ENCODE measurements at regions not wholly inside any gene's neighbourhood (a gene's known extent, or its start where the extent isn't known, plus 50 kb on each side); places are given as distances from the start of the nearest gene placed in this dataset.

GRCh38 chr21:19999369-20000272, 998.6 kb upstream of the NCAM2 start (continued):
- TF ChIP-seq REST (IDR thresholded peaks at IDR 0.05; ENCODE audit: borderline replicate concordance) = peak; percentile 6; the same call in 1 of the 2 replicates
- no peak for TF ChIP-seq REST (CRISPR knock-in tag; IDR thresholded peaks at IDR 0.05; ENCODE audit: low read depth)
- TF ChIP-seq NR4A1 (CRISPR knock-in tag; IDR thresholded peaks at IDR 0.05) = no peak
- TF ChIP-seq NR4A1 (tag; IDR thresholded peaks at IDR 0.05) = no peak
- TF ChIP-seq ZBTB11 (CRISPR knock-in tag; IDR thresholded peaks at IDR 0.05) = peak in 1 of 3 experiments; percentile 40; a peak in 1 of 6 replicates
- no peak for TF ChIP-seq ZBTB17 (CRISPR knock-in tag; IDR thresholded peaks at IDR 0.05)
- peak; percentile 62; the same call in 1 of the 2 replicates for TF ChIP-seq HMBOX1 (IDR thresholded peaks at IDR 0.05)
- TF ChIP-seq LEF1 (IDR thresholded peaks at IDR 0.05) = peak; percentile 84
- TF ChIP-seq SMARCB1 (IDR thresholded peaks at IDR 0.05; ENCODE audit: insufficient read length, low read depth) = no peak
- no peak for TF ChIP-seq ZBTB34 (CRISPR knock-in tag; IDR thresholded peaks at IDR 0.05)

Data from K562 (cell line).